SHP77 (cell line): ENCODE measurements at regions not wholly inside any gene's neighbourhood (a gene's known extent, or its start where the extent isn't known, plus 50 kb on each side); places are given as distances from the start of the nearest gene placed in this dataset.
"Not testable (repeated sequence)": the region's sequence is repeated elsewhere in the genome, so short reads cannot be mapped to it uniquely, and the experiment has no call there.

Experiments
- DNase-seq, 2 experiments: peaks; one replicate each; lab custom pipeline; 2025; lab: John Stamatoyannopoulos, UW

DNA sequence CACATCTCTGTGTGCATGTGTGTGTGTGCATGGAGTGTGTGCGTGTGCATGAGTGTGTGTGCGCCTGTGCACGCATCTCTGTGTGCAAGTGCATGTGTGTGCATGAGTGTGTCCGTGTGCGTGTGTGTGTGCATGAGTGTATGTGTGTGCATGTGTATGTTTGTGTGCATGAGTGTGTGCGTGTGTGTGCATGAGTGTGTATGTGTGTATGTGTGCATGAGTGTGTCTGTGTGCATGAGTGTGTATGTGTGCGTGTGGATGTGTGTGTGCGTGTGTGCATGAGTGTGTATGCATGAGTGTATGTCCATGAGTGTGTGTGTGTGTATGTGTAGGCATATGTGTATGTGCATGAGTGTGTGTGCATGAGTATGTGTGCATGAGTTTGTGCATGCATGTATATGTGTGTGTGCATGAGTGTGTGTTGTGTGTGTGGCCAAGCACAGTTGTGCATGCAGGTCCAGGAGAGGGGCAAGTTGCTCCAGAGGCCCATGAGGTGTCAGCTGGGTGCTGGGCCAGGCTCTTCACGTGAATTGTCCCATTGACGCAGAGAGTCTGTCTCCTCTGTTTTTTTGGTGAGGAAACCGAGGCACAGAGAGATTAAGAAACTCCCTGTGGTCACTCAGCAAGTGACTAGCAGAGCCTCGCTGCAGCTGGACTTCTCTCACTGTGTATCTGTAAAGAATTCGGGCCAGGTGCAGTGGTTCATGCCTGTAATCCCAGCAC, 75.5 kb downstream of the ASB1 start:
- DNase-seq: no peak

DNA sequence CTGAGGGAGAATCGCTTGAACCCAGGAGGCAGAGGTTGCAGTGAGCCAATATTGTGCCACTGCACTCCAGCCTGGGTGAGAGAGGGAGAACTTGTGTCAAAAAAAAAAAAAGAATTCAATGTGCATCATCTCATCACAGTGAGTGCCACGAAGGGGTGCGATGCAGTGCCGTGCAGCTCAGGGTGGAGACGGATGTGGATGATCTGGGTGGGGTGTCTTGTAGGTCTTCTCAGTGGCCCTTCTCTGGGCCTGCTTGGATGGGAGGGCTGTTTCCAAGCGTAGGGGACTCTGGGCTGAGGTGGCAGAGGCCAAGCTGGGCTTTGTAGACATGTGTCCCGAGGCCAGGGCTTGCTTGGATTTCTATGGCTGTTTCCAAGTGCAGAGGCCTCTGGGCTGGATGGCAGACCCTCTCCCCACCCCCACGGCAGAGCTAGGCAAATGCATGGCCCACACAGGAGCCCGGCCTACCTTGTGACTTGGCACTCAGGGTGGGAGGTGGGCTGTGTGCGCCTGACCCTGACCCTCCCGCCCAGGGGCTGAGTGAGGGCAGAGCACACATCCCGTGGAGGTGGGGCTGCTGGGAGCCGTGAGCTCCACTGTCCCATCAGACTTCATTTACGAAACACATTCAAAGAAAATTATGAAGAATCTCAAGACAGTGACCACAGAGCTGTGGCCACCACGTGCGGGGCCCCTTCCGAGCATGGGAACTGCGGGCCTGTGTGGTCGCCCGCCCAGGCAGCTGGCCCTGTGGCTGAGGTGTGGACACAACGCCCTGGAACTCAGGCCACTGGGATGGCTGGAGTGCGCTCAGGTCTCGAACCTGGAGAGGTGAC, 76.4 kb downstream of the ASB1 start:
- no peak for DNase-seq

DNA sequence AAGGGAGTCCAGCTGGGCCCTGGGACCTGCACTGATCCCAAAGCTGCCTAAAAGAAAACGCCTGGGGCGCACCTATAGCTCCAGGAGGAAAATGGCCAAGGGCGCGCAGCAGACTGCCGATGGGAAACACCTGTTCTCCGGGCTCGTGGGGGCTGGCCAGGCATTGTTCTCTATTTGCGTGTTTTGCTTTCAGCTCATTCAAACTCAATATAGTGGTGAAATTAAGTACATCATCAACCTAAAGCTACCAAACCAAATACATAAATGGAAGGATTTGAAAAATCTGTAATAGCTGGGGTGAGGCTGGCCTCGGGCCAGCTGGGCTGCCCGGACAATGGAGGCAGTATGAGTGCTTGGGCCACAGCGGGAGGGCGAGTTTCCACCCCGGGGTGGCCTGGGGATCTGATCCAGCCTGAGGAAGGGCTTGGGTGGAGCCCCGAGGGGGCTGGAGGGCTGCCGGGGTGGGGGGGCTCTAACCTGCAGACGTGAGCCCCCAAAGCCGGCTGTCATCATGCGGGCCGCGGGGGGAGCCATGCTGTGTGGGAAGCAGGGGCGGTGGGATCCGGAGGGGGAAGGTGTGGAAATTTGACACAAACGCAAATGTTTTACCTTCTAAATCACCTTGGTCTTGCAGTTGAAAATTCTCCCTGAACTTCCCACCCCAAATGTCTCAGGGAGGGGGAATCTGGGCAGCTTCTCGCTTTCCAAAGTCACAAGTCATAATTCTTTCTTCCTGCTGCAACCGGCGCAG, 77.6 kb downstream of the ASB1 start:
- DNase-seq: no peak

DNA sequence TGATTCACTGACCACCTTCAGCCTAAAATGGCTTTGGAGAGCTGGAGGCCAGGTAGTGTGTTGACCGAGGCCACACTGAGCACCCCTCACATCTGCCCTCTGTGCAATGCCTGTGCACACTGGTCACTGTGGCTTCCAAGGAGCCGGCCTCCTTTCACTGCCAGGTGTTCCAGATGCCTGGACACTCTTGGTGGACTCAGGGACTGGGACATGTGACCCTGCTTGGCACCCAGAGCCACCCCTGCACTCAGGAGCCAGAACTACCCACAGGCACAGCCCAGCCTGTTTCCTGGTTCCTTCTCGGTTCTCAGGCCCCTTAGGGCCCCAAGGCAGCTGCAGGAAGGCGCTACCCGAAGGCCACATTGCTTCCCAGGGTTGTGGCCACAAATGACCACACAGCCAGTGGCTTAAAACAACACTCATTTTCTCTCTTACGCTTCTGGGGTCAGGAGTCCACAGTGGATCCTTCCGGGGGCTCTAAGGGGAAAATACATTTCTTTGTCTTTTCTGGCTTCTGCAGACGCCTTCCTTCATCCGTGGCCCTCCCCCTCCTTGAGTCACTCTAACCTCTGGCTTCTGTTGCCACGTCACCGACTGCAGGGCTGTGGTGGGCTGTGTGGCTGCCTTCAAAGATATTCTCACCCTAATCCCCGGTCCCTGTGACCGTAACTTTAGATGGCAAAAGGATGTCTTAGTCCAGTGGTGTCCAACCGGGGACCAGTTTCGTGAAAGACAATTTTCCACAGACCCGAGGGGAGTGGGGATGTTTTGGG, 78.6 kb downstream of the ASB1 start:
- no peak for DNase-seq

DNA sequence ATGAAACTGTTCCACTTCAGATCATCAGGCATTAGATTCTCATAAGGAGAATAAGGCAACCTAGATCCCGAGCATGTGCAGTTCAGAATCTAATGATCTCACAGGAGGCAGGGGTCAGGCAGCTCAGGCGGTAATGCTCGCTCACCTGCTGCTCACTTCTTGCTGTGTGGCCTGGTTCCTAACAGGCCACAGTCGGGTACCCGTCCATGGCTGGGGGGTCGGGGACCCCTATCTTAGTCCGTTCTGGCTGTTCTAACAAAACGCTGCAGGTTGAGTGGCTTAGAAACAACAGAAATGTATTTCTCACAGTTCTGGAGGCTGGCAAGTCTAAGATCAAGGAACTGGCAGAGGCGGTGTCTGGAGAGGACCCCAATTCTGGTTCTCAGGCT, 79.2 kb downstream of the ASB1 start:
- no peak for DNase-seq

DNA sequence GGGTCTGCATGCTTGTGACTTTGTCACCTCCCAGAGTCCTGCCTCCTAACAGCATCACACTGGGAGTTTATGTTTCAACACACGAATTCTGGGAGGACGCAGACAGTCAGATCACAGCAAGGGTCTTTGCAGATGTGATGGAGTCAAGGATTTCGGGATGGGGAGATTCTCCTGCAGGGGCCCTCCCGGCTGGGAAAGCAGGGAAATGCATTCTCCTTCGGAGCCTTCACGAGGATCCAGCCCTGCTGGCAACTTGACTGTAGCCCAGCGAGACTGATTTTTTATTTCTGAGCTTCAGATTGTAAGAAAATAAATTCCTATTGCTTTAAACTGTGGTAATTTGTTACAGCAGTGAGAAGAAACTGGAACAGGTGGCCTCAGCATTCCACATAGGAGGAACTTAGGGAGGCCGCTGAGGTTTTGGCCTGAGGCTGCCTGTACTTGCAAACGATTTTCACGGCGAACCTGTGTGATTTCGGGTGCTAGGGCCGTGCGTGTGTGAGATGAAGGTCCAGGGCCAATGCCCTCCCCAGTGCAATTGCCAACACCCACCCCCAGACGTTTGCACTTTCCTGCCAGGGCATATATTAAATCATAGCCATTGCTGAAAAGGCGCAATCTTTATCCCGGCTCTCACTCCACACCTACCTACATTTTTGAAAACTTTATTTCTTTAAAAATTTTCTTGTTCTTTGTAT, 79.8 kb downstream of the ASB1 start:
- DNase-seq: no peak

DNA sequence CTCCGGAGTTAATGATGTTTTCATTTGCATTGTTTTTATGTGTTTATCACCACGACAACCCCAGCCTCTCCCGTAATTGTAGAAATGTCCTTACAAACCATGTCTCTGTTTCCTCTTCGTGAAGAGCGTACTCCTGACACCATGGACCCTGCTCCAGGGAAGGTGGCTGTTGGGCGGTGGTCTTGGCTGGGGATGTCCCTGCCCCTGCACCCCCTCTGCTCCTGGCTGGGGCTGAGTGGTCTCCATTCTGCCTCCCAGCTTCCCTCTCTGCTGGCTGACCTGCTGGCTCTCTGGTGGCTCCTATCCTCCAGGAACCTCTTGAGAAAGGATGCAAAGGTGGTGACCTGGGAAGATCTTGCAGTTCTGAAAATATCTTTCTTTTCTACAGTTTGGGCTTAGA, 81.1 kb downstream of the ASB1 start:
- no peak for DNase-seq

DNA sequence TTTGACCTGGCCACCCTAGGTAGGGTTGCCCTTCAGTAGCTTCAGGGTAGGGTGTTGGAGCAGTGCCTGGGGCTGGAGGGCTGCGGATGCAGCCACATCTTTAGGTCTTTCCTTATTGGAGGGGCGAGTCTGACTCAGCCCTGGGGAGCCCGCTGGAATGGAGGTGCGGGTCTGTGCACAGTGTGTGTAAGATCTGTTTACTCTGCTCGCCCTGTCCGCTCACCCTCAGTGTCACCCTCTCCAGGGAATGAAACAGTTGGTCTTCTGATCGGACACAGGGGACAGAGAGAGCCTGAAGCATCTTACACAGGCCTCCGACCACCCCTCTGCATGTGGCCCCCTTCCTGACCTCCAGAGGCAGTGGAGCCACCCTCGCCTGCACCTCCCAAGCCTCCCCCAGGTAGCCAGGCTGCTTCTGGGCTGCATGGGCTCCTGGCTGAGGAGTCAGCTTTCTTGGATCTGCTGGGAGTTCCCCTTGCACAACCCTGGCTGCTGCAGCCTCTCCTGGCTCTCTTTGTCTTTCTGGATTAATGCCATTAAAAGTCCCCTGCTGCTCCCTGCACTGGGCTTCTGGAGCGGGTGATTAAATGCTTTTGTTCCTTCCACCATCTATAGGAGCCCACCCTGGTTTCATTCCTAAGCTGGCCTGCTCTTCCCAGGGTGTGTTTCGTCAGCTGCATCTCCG, 82.6 kb downstream of the ASB1 start:
- no peak for DNase-seq

DNA sequence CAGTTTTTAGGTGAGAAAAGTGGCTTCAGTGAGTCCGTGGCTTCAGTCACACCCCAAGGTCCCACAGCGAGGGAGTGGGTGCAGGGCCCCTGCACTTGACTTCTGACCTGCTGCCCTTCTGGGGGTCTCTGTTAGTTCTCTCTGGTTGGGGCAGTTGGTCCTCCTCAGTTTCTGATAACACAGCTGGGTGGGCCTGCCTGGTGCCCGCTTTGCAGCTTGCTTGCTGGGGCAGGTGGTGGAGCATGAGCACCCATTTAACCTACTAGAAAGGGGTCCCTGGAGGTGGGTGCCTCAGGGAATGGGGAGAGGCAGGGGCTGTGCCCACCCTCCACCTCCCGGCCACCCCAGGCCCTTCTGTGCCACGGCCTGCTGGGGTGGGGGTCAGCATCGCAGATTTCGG, 83.2 kb downstream of the ASB1 start:
- no peak for DNase-seq

DNA sequence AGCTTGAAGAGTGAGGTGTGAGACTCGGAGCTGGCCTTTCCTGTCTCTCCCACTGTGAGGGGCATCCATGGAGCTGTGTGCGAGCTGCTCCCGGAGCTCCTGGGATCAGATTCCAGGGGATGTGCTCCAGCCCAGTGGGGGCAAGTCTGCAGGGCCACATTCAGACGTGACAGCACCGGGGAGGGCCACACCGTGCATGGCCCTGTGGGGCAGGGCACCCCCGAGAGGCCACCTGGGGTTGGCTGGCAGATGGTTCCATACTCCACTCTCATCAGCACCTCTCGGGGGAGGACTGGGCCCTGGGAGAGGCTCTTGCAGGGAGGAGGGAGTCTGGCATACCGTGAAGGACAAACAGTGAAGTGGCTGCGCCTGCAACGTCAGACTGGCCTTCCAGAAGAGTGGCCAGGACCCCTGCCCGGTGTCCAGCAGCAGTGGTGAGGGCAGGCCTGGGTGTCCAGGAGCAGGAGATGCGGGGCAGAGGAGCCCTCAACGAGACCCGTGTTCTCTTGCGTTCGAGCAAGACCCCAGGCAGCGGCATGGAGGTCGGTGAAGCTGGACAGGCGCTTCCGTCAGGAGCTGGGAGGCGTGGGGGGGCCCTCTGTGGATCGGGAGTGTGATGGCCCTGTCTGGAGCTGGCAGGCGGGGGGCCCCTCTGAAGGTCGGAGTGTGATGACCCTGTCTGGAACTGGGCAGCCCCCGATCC, 84.3 kb downstream of the ASB1 start:
- DNase-seq: no peak

DNA sequence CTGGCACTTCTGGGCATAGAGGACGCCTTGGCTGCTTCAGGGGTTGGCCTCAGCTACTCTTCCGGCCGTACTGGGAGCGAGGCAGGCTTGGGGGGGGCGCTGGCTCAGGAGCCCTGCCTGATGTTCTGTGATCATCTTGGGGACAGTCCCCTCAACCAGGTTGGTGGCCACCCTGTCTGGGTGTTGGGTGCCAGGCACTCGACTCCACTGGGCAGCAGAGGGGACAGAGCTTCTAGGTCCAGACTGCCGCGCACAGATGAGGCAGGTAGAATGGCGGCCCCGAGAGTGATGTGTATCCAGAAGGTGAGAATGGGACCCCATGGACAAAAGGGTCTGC, 84.9 kb downstream of the ASB1 start:
- DNase-seq: no peak

DNA sequence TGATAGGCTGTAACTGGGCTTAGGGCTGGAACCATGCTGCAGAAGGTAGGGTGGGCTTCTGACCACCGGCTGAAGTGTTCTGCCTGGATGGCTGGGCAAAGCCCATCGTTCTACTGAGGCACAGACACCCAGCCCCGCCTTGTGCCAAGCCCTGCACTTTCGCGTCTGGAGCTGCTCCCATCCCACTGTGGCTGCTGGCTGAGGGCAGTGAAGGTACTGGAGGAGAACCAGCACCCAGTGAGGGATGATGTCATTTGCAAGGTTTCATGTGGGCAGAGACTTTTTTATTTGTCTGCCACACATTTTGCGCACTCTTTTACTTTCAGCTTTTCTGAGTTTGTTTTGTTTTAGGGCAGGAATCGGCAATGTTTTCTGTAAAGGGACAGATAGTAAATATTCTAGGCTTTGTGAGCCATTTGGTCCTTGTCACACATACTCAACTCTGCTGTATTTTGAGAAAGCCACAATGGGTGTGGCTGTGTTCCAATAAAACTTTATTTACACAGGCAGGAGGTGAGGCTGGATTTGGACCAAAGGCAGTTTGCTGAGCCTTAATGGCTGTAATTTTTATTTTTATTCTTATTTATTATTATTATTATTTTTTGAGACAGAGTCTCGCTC, 85.6 kb downstream of the ASB1 start:
- no peak for DNase-seq

DNA sequence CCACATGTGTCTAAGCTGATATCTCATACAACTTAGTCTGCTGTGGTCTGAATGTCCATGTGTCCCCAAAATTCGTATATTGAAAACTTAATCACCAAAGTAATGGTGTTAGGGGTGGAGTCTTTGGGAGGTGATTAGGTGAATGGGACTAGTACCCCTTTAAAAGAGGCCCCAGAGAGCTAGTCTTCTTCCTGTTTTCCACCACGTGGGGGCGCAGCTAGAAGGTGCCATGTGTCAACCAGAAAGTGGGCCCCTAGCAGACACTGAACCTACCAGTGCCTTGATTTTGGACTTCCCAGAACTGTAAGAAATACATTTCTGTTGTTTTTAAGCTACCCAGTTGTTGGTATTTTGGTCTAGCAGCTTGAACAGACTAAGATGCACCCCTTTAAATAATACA, 86.6 kb downstream of the ASB1 start:
- peak; percentile 54 to 57 for DNase-seq

DNA sequence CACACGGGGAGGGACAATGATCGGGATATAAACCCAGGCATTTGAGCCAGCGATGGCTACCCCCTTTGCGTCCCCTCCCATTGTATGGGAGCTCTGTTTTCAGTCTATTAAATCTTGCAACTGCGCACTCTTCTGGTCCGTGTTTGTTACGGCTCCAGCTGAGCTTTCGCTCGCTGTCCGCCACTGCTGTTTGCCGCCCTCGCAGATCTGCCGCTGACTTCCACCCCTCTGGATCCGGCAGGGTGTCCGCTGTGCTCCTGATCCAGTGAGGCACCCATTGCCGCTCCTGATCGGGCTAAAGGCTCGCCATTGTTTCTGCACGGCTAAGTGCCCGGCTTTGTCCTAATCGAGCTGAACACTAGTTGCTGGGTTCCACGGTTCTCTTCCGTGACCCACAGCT, 87.3 kb downstream of the ASB1 start:
- not testable (repeated sequence) for DNase-seq

DNA sequence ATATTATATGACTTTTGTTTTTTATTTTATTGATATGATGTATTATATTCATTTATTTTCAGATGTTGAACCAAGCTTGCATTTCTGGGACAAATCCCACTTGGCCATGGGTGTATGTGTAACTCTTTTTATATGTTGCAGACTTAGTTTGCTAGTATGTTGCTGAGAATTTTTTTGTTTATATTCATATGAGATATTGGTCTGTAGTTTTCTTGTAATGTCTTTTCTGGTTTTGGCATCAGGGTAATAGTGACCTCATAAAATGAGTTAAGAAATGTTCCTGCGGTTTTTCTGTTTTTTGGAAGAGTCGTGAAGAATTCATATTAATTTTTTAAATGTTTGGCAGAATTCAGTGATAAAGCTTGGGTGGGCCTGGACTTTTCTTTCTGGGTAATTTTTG, 88.7 kb downstream of the ASB1 start:
- no peak for DNase-seq

DNA sequence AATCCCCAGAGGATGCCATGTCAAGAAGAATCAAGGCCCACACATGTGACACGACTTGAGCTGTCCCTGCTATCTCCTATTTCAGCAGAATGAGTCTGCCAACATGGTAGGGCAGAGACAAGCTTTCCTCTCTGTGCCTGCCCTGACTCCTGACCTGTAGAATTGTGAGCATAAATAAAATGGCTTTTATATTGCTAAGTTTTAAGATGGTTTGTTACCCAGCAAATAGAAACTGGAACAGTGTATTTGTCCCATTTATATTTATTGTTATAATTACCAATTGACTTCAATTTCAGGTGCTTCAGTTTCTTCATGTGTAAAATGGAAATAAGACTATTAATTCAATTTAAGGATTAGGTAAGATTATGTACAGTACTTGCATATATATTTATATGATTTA, 90.5 kb downstream of the ASB1 start:
- no peak for DNase-seq

DNA sequence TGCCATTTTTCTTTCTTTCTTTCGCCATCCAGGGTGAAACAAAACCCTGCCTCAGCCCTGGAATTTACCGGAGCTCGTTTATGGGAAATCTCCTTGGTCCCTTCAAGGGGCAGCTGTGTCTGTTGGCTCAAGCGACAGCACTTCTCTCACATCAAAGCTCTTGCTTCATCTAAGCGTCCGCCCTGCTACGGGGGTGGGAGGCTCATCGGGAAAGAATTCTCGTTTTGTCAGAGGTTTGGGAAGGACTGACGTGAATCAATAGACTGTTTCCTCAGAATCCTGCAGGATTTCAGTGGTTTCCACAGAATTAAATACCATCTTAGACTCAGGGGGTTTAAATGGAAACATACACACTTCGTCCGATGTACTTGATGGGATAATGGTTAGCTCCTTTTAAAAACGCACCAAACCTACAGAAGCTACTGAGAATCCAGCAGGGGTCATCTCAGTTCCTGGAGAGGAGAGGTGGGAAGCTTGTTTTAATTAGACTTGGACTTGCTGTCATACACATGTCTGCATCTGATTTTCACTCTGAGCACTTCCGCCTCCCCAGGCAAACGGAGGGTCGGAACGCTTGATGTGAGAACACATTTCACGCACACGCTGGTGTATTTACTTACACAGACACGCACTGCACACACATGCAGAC, 91.6 kb downstream of the ASB1 start:
- DNase-seq: no peak

DNA sequence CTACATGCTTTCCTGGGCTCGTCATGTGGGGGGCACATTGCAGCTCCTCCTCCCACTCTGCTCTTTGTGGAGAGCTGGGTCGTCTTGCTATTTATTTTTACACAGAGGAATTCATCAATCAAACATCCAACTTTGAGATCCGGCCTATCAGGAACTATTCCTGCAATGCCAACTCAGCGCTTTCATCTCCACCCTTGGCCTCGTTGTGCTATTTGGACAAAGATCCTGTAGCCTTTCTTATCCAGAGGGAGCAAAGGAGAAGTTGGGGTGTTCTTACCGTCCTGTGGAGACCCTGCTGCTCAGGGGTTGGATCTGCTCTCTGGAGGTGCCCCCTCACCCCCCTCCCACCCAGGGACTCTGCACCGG, 92.1 kb downstream of the ASB1 start:
- no peak for DNase-seq

DNA sequence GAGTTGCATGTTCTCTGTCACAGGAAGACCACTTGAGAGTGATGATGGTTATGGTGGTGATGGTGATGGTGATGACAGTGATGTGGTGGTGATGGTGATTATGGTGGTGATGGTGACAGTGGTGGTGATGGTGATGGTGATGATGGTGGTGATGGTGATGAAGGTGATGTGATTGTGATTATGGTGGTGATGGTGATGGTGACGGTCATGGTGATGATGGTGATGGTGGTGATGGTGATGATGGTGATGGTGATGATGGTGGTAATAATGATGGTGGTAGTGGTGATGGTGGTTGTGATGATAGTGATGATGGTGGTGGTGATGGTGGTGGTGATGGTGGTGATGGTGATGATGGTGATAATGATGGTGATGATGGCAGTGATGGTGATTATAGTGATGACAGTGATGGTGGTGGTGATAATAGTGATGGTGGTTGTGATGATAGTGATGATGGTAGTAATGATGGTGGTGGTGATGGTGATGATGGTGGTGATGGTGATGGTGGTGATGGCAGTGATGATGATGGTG, 93.7 kb downstream of the ASB1 start:
- DNase-seq: no peak
